ENCODE measurements at regions not wholly inside any gene's neighbourhood (a gene's known extent, or its start where the extent isn't known, plus 50 kb on each side); places are given as distances from the start of the nearest gene placed in this dataset.

DNA sequence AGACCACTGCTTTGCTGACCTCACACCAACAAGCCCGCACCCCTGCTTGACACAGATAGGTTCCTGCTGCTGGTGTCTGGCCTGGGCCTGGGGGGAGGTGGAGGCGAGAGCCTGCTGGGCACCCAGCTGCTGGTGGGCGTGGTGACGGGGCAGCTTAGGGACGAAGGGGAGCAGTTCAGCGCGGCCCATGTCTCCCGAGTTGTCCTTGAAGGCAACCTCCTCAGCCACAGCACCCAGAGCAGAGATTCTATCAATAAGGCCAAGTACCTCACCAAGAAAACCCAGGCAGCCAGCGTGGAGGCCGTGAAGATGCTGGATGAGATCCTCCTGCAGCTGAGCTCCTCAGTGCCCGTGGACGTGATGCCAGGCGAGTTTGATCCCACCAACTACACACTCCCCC lies 313.3 kb downstream of the NR2F1-AS1 start:
- TF ChIP-seq EZH2phosphoT487 (IDR thresholded peaks at IDR 0.05; ENCODE audit: borderline replicate concordance, low read depth, low read length): no peak
- TF ChIP-seq, protein P1, sequence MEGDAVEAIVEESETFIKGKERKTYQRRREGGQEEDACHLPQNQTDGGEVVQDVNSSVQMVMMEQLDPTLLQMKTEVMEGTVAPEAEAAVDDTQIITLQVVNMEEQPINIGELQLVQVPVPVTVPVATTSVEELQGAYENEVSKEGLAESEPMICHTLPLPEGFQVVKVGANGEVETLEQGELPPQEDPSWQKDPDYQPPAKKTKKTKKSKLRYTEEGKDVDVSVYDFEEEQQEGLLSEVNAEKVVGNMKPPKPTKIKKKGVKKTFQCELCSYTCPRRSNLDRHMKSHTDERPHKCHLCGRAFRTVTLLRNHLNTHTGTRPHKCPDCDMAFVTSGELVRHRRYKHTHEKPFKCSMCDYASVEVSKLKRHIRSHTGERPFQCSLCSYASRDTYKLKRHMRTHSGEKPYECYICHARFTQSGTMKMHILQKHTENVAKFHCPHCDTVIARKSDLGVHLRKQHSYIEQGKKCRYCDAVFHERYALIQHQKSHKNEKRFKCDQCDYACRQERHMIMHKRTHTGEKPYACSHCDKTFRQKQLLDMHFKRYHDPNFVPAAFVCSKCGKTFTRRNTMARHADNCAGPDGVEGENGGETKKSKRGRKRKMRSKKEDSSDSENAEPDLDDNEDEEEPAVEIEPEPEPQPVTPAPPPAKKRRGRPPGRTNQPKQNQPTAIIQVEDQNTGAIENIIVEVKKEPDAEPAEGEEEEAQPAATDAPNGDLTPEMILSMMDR (conservative IDR thresholded peaks at IDR 0.05; ENCODE audit: low read length): no peak
- intact Hi-C loops (cut with micrococcal nuclease; ENCODE audit: unreplicated experiment): no loop called here
- Histone ChIP-seq H2AFZ (ENCODE audit: low read length) (no peak overlapping the region), H3K36me3 (ENCODE audit: insufficient read depth, low read length) (no peaks in the 10 kb centered on the region), H3K4me2 (ENCODE audit: low read length) (no peak overlapping the region), H3K27ac (ENCODE audit: low read depth, low read length, poor library complexity, severe bottlenecking) (no peak overlapping the region), H3K9me3 (ENCODE audit: low read length) (no peaks in the 10 kb centered on the region), H3K4me1 (ENCODE audit: insufficient read depth, low read length, poor library complexity, severe bottlenecking) (no peaks in the 10 kb centered on the region), H4K20me1 (ENCODE audit: insufficient read depth, low read length) (no peaks in the 10 kb centered on the region), H3K9me2 (ENCODE audit: insufficient read depth, low read length) (no peaks in the 10 kb centered on the region), H3K79me2 (ENCODE audit: insufficient read depth, low read depth, low read length) (no peaks in the 10 kb centered on the region), H3K4me3 (ENCODE audit: low read depth, low read length, poor library complexity, severe bottlenecking) (no peak overlapping the region)
- ChIA-PET POLR2A (interaction anchor here (0.6 kb wide), 1 partner anchor 439 kb away, joined by 4 read pairs; no protein-coding TSS in a partner anchor), CTCF (ENCODE audit: unreplicated experiment) (no interaction called here)
- DNase-seq (ENCODE audit: low spot score): no peak
- BruUV-seq (replicated peaks): no TSS peak

DNA sequence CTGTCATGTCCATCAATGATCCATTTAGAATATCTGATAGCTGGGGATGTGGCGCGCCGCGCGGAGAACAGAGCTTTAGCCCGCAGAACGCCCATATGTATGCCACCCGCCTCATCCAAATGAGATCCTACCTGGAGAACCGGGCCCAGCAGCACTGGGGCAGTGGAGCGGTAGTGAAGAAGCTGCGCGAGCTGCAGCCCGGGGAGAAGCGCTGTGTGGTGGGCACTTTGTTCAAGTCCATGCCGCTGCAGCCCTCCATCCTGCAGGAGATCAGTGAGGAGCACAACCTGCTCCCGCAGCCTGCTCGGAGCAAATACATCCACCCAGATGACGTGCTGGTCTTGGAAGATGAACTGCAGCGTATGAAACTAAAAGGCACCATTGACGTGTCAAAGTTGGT lies 313.7 kb downstream of the NR2F1-AS1 start:
- POLR2A ChIA-PET: interaction anchor here (0.6 kb wide), 1 partner anchor 439 kb away, joined by 4 read pairs; no protein-coding TSS in a partner anchor

DNA sequence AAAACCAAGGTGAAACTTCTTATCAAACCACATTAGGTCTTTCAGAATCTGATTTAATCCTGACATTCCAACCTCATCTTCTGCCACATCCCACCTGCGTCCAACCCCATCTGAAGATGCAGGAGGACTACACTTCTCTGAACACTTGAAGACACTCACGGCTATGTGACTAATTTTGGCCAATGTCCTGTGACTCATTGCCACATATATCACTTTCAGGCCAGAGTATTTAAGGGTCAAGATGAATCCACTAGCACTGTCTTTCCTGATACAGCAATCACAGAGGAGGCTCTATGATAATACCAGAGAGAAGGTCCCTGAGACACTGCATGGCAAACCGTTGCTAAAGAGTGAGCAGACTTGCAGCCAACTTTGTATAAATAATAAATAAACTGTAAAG lies 323.4 kb downstream of the NR2F1-AS1 start:
- intact Hi-C loops (cut with micrococcal nuclease; ENCODE audit: unreplicated experiment): no loop called here

More for the DNA sequence above, 313.7 kb downstream of the NR2F1-AS1 start:
- H3K79me2 ChIP-seq (ENCODE audit: insufficient read depth, low read depth, low read length): no peaks in the 10 kb centered on the region
- H3K36me3 ChIP-seq (ENCODE audit: insufficient read depth, low read length): no peaks in the 10 kb centered on the region
- no TSS peak for BruUV-seq (replicated peaks)
- TF ChIP-seq EZH2phosphoT487 (IDR thresholded peaks at IDR 0.05; ENCODE audit: borderline replicate concordance, low read depth, low read length): no peak
- TF ChIP-seq, protein P1 (conservative IDR thresholded peaks at IDR 0.05; ENCODE audit: low read length): no peak
- H3K9me2 ChIP-seq (ENCODE audit: insufficient read depth, low read length): no peaks in the 10 kb centered on the region
- H4K20me1 ChIP-seq (ENCODE audit: insufficient read depth, low read length): no peaks in the 10 kb centered on the region
- H3K4me1 ChIP-seq (ENCODE audit: insufficient read depth, low read length, poor library complexity, severe bottlenecking): no peaks in the 10 kb centered on the region
- DNase-seq (ENCODE audit: low spot score): no peak
- no peak overlapping the region for H3K4me2 ChIP-seq (ENCODE audit: low read length)
- CTCF ChIA-PET (ENCODE audit: unreplicated experiment): no interaction called here
- no peaks in the 10 kb centered on the region for H3K9me3 ChIP-seq (ENCODE audit: low read length)
- H2AFZ ChIP-seq (ENCODE audit: low read length): no peak overlapping the region
- H3K27ac ChIP-seq (ENCODE audit: low read depth, low read length, poor library complexity, severe bottlenecking): no peak overlapping the region
- intact Hi-C loops (cut with micrococcal nuclease; ENCODE audit: unreplicated experiment): no loop called here
- H3K4me3 ChIP-seq (ENCODE audit: low read depth, low read length, poor library complexity, severe bottlenecking): no peak overlapping the region

More for the DNA sequence above, 323.4 kb downstream of the NR2F1-AS1 start:
- Histone ChIP-seq H3K9me2 (ENCODE audit: insufficient read depth, low read length) (no peaks in the 10 kb centered on the region), H3K9me3 (ENCODE audit: low read length) (no peaks in the 10 kb centered on the region), H3K4me3 (ENCODE audit: low read depth, low read length, poor library complexity, severe bottlenecking) (no peak overlapping the region), H3K4me2 (ENCODE audit: low read length) (no peak overlapping the region), H3K36me3 (ENCODE audit: insufficient read depth, low read length) (no peaks in the 10 kb centered on the region), H2AFZ (ENCODE audit: low read length) (no peak overlapping the region), H3K27ac (ENCODE audit: low read depth, low read length, poor library complexity, severe bottlenecking) (no peak overlapping the region), H3K4me1 (ENCODE audit: insufficient read depth, low read length, poor library complexity, severe bottlenecking) (no peaks in the 10 kb centered on the region), H3K79me2 (ENCODE audit: insufficient read depth, low read depth, low read length) (no peaks in the 10 kb centered on the region), H4K20me1 (ENCODE audit: insufficient read depth, low read length) (no peaks in the 10 kb centered on the region)
- TF ChIP-seq, protein P1 (conservative IDR thresholded peaks at IDR 0.05; ENCODE audit: low read length): no peak
- TF ChIP-seq EZH2phosphoT487 (IDR thresholded peaks at IDR 0.05; ENCODE audit: borderline replicate concordance, low read depth, low read length): no peak
- no peak for DNase-seq (ENCODE audit: low spot score)
- BruUV-seq (replicated peaks): no TSS peak
- ChIA-PET POLR2A (interaction anchor here (0.9 kb wide), 1 partner anchor 13 kb away, joined by 3 read pairs; no protein-coding TSS in a partner anchor), CTCF (ENCODE audit: unreplicated experiment) (no interaction called here)

All from OCI-LY7 (cell line).